HEK293T (cell line): ENCODE measurements at regions not wholly inside any gene's neighbourhood (a gene's known extent, or its start where the extent isn't known, plus 50 kb on each side); places are given as distances from the start of the nearest gene placed in this dataset.

Experiments used
- CTCF ChIA-PET: fragments of 350-600 bp; formaldehyde crosslinking; extraction: SDS; loops from one replicate; lab custom pipeline; 2021; ENCODE audit warnings: antibody characterized with exemption, inconsistent platforms; lab: Yijun Ruan, JAX
- POLR2A ChIA-PET: fragments of 350-600 bp; formaldehyde crosslinking; extraction: SDS; loops from one replicate; lab custom pipeline; 2020; ENCODE audit warnings: antibody characterized with exemption, inconsistent platforms; lab: Yijun Ruan, JAX
- DNase-seq: peaks from one replicate; pipeline ENCODE4 v3.0.0; 2012; ENCODE audit warnings: mixed read lengths; ENCODE audit errors: extremely low spot score
- ARNT ChIP-seq: fragments of 450-650 bp; IDR thresholded peaks from 2 replicates; pipeline ENCODE4 v1.6.1; 2017; ENCODE audit warnings: mild to moderate bottlenecking
- BHLHE40 ChIP-seq: fragments of 450-650 bp; IDR thresholded peaks from 2 replicates; pipeline ENCODE4 v1.6.1; 2016; ENCODE audit warnings: mild to moderate bottlenecking, moderate library complexity, borderline replicate concordance
- CTBP1 ChIP-seq: fragments of 450-650 bp; IDR thresholded peaks from 2 replicates; pipeline ENCODE4 v1.6.1; 2016; ENCODE audit warnings: borderline replicate concordance
- ELF4 ChIP-seq: fragments of 450-650 bp; IDR thresholded peaks from 2 replicates; pipeline ENCODE4 v1.6.1; 2017; ENCODE audit warnings: antibody characterized with exemption
- FOXA1 ChIP-seq: fragments of 450-650 bp; IDR thresholded peaks from 2 replicates; pipeline ENCODE4 v1.6.1; 2016; ENCODE audit warnings: mild to moderate bottlenecking
- FOXK2 ChIP-seq: fragments of 450-650 bp; IDR thresholded peaks from 2 replicates; pipeline ENCODE4 v1.6.1; 2016; ENCODE audit warnings: mild to moderate bottlenecking
- FOXM1 ChIP-seq: fragments of 450-650 bp; IDR thresholded peaks from 2 replicates; pipeline ENCODE4 v1.6.1; 2017; ENCODE audit warnings: mild to moderate bottlenecking, borderline replicate concordance
- HDGF ChIP-seq: fragments of 450-650 bp; IDR thresholded peaks from 2 replicates; pipeline ENCODE4 v1.6.1; 2017; ENCODE audit warnings: antibody characterized with exemption, borderline replicate concordance
- L3MBTL2 ChIP-seq: fragments of 450-650 bp; conservative IDR thresholded peaks from 2 replicates; pipeline ENCODE4 v1.6.1; 2016; ENCODE audit warnings: mild to moderate bottlenecking
- LEF1 ChIP-seq: fragments of 450-650 bp; IDR thresholded peaks from 2 replicates; pipeline ENCODE4 v1.6.1; 2017; ENCODE audit warnings: mild to moderate bottlenecking, borderline replicate concordance
- NFRKB ChIP-seq: fragments of 450-650 bp; IDR thresholded peaks from 2 replicates; pipeline ENCODE4 v1.6.1; 2016; ENCODE audit warnings: mild to moderate bottlenecking, moderate library complexity
- SP1 ChIP-seq: fragments of 450-650 bp; IDR thresholded peaks from 2 replicates; pipeline ENCODE4 v1.6.1; 2017
- SUZ12 ChIP-seq: fragments of 450-650 bp; IDR thresholded peaks from 2 replicates; pipeline ENCODE4 v1.6.1; 2016; ENCODE audit warnings: mild to moderate bottlenecking
- TARDBP ChIP-seq: fragments of 450-650 bp; IDR thresholded peaks from 2 replicates; pipeline ENCODE4 v1.6.1; 2016
- ZNF384 ChIP-seq: fragments of 450-650 bp; IDR thresholded peaks from 2 replicates; pipeline ENCODE4 v1.6.1; 2016
- TF ChIP-seq, protein P1 (sequence below): fragments of 450-650 bp; IDR thresholded peaks from 2 replicates; pipeline ENCODE4 v1.6.1; 2016

- POLR2A ChIA-PET = no interaction called here
- TF ChIP-seq CTBP1 = no peak
- no peak for TF ChIP-seq ZNF384
- no peak for TF ChIP-seq L3MBTL2
- no peak for TF ChIP-seq LEF1
- TF ChIP-seq SUZ12 = no peak
- no peak for TF ChIP-seq NFRKB
- TF ChIP-seq, protein P1, sequence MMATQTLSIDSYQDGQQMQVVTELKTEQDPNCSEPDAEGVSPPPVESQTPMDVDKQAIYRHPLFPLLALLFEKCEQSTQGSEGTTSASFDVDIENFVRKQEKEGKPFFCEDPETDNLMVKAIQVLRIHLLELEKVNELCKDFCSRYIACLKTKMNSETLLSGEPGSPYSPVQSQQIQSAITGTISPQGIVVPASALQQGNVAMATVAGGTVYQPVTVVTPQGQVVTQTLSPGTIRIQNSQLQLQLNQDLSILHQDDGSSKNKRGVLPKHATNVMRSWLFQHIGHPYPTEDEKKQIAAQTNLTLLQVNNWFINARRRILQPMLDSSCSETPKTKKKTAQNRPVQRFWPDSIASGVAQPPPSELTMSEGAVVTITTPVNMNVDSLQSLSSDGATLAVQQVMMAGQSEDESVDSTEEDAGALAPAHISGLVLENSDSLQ = no peak
- no peak for TF ChIP-seq FOXK2
- TF ChIP-seq ELF4 = no peak
- no peak for TF ChIP-seq ARNT
- no peak for TF ChIP-seq FOXM1
- TF ChIP-seq HDGF = no peak
- no peak for TF ChIP-seq TARDBP
- no peak for TF ChIP-seq FOXA1
- TF ChIP-seq SP1 = no peak
- TF ChIP-seq BHLHE40 = no peak
- CTCF ChIA-PET = interaction anchor here (1.0 kb wide), 1 partner anchor 20 kb away, joined by 3 read pairs; no protein-coding TSS in a partner anchor
- DNase-seq = no peak
These were observed 299.7 kb downstream of the TEX29 start for GRCh38 chr13:111620166-111620565.

DNA sequence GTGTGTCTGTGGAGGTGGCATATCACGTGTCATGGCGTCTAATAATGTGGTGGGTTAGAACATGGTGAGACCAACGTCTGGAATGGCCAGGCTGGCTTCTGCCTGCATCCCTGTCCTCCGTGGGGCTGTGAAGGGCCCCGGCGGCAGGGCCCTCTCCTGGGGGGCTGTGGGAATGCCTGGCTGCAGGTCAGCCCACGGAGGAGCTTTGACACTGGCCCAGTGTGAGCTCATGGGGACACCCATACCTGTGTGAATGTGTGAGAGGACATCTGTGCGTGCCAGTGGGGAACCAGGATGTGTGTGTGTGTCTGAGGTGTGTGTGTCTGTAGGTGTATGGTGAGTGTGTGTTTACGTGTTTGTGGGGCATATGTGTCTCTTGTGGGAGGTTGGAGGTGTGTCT lies 300.1 kb downstream of the TEX29 start:
- TF ChIP-seq HDGF (no peak), CTBP1 (no peak)
- no peak for DNase-seq
- CTCF ChIA-PET = interaction anchor here (1.0 kb wide), 1 partner anchor 21 kb away, joined by 3 read pairs; no protein-coding TSS in a partner anchor
- POLR2A ChIA-PET = no interaction called here

DNA sequence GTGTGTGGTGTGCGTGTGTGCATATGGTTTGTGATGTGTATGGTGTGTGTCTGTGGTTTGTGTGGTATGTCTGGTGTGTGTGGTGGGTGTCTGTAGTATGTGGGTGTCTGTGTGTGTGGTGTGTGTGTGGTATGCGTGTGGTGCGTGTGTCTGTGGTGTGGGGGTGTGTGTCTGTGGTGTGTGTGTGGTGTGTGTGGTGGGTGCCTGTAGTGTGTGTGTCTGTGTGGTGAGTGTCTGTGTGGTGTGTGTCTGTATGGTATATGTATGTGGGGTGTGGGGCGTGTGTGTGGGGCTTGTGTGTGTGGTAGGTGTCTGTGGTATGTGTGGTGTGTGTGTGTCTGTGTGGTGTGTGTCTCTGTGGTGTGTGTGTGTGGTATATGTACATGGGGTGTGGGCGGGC lies 300.7 kb downstream of the TEX29 start:
- ChIA-PET CTCF (no interaction called here), POLR2A (no interaction called here)
- DNase-seq = no peak
- TF ChIP-seq FOXK2 (no peak), FOXA1 (no peak), ZNF384 (no peak), NFRKB (no peak), LEF1 (no peak), CTBP1 (no peak), ARNT (no peak), BHLHE40 (no peak), SP1 (no peak), TARDBP (no peak), L3MBTL2 (no peak), ELF4 (no peak), FOXM1 (no peak), SUZ12 (no peak), HDGF (no peak)
- TF ChIP-seq, protein P1 = no peak

- no peak for DNase-seq
- TF ChIP-seq TARDBP (no peak), HDGF (no peak), LEF1 (no peak), ELF4 (no peak), SUZ12 (no peak), FOXA1 (no peak), FOXK2 (no peak), ZNF384 (no peak), L3MBTL2 (no peak), FOXM1 (no peak), SP1 (no peak), BHLHE40 (no peak), ARNT (no peak), CTBP1 (no peak)
- TF ChIP-seq, protein P1 = no peak
- CTCF ChIA-PET = no interaction called here
- POLR2A ChIA-PET = no interaction called here
These were observed 301.6 kb downstream of the TEX29 start for GRCh38 chr13:111622051-111622531.

DNA sequence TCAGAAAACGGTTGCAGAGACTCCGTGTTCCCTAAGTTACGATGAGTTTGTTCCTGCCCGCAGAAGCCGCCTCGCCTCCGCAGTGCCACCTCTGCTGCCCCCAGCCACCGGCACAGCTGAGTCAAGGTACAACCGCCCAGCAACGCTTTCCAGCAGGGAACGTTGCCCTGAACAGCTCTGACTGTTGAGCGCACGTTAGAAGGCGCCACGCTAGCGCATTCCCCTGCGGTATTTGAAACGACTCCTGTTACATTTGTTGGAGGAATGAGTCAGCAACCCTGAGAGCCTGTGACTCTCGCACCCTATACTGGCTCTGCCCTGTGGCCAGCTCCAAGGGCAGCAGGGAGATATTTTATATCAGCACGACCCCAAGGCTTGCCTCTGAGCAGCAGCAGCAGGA lies 302.8 kb downstream of the TEX29 start:
- DNase-seq = no peak
- POLR2A ChIA-PET = no interaction called here
- CTCF ChIA-PET = interaction anchor here (0.6 kb wide), 1 partner anchor 9 kb away, joined by 3 read pairs; no protein-coding TSS in a partner anchor
- no peak for TF ChIP-seq SUZ12
- TF ChIP-seq FOXK2 = no peak

DNA sequence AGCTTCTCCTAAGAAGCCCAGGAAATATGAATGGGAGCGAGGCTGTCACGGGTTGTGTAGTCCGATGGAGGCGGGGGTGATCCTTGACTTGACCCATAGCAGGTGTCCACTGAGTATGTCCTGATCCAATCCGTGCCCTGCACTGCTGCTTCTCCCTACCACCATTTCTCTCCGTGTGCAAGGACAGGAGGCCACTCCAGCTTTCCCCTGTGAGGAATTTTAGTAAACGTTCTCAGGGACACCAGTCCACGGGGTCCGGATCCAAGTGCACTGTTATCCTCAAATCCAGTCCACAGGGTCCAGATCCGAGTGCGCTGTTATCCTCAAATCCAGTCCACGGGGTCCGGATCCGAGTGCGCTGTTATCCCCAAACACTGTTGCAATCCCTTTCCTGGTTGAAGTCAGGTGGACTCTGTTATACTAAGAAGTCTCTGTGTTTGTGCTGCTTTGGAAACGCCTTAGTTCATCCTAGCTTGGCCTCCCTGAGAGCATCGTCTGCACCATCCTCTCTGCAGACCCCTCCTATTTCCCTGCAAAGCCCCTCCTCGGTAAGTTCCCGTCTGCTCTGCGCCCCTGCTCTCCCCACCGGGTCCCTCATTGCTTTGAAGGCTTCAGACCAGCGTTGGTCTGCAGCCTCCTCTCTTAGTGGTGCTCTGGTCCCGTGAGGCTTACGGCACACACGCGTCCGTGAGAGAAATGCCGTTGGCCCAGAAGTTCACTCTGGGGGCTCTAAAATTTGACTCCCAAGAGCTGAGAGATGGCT lies 303.5 kb downstream of the TEX29 start:
- POLR2A ChIA-PET = no interaction called here
- no peak for TF ChIP-seq L3MBTL2
- no peak for TF ChIP-seq CTBP1
- TF ChIP-seq FOXK2 = no peak
- TF ChIP-seq SP1 = no peak
- no peak for TF ChIP-seq TARDBP
- TF ChIP-seq ARNT = no peak
- TF ChIP-seq, protein P1 = no peak
- TF ChIP-seq SUZ12 = no peak
- CTCF ChIA-PET = interaction anchor here (0.6 kb wide), 1 partner anchor 10 kb away, joined by 3 read pairs; no protein-coding TSS in a partner anchor
- DNase-seq = no peak
